ENCODE measurements at regions not wholly inside any gene's neighbourhood (a gene's known extent, or its start where the extent isn't known, plus 50 kb on each side); places are given as distances from the start of the nearest gene placed in this dataset.

GRCh38 chr2:120568975-120569268 is 166.7 kb upstream of the GLI2 start:
- TF ChIP-seq CTCF (conservative IDR thresholded peaks at IDR 0.05 in 1 of 2, IDR thresholded peaks at IDR 0.05 in 1 of 2; ENCODE audit: extremely low read depth in 1 of 2, insufficient read depth in 1 of 2, low read depth in 1 of 2, low read length in 2 of 2) = no peak
- no peak for TF ChIP-seq EZH2 (IDR thresholded peaks at IDR 0.05; ENCODE audit: borderline replicate concordance, low read length)
